ENCODE measurements at regions not wholly inside any gene's neighbourhood (a gene's known extent, or its start where the extent isn't known, plus 50 kb on each side); places are given as distances from the start of the nearest gene placed in this dataset.

DNA sequence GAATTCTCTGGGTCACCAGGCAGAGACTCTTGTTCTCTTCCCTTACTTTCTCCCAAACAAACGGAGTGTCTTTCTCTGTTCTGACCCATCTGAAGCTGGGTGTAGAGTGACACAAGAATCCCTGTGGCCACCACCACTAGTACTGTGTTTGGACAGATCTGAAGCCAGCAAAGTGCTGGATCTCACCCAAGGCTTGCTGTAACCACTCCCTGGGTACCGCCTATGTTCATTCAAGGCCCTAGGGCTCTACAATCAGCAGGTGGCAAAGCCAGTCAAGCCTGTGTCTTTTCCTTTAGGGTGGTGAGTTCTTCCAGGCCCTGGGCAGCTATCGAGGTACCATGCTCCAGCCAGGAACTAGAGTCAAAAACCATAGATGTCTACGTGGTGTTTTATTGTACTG is 149.2 kb upstream of the CTNNB1 start:
- H3K9ac ChIP-seq (ENCODE audit: extremely low read depth, insufficient read length, low read length) = no peak overlapping the region
- no peaks in the 10 kb centered on the region for H3K9me3 ChIP-seq (ENCODE audit: control insufficient read depth, low read depth, low read length)
- Mint-ChIP-seq H3K27ac (no peak overlapping the region), H3K4me1 (peaks cover 8 to 11% of the 10 kb centered on the region in 2 experiments), H3K36me3 (ENCODE audit: insufficient read depth in 1 of 3, low read depth in 3 of 3) (peaks cover 2 to 8% (median 2%) of the 10 kb centered on the region in 3 experiments; a peak in 2 of 7 replicates), H3K27me3 (ENCODE audit: low read depth) (no peaks in the 10 kb centered on the region), H3K9me3 (peaks cover 16 to 18% of the 10 kb centered on the region in 2 experiments), H3K4me3 (no peak overlapping the region)
- no peak overlapping the region for H2BK5ac ChIP-seq (ENCODE audit: insufficient read length, low read length)
- no peaks in the 10 kb centered on the region; the same call in 1 of the 2 replicates for H3K4me1 ChIP-seq (ENCODE audit: insufficient read depth, low read length)
- H3K4ac ChIP-seq (ENCODE audit: low read depth, low read length) = no peak overlapping the region
- H3K79me2 ChIP-seq (ENCODE audit: insufficient read depth, low read length) = no peaks in the 10 kb centered on the region
- TF ChIP-seq, protein P1, sequence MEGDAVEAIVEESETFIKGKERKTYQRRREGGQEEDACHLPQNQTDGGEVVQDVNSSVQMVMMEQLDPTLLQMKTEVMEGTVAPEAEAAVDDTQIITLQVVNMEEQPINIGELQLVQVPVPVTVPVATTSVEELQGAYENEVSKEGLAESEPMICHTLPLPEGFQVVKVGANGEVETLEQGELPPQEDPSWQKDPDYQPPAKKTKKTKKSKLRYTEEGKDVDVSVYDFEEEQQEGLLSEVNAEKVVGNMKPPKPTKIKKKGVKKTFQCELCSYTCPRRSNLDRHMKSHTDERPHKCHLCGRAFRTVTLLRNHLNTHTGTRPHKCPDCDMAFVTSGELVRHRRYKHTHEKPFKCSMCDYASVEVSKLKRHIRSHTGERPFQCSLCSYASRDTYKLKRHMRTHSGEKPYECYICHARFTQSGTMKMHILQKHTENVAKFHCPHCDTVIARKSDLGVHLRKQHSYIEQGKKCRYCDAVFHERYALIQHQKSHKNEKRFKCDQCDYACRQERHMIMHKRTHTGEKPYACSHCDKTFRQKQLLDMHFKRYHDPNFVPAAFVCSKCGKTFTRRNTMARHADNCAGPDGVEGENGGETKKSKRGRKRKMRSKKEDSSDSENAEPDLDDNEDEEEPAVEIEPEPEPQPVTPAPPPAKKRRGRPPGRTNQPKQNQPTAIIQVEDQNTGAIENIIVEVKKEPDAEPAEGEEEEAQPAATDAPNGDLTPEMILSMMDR (conservative IDR thresholded peaks at IDR 0.05) = no peak
- no peak overlapping the region for H4K5ac ChIP-seq (ENCODE audit: insufficient read length, low read depth, low read length)
- no peak overlapping the region for H3K14ac ChIP-seq (ENCODE audit: insufficient read depth, low read length)
- H3K27ac ChIP-seq (ENCODE audit: insufficient read length, low read depth, low read length) = no peak overlapping the region
- no peak for DNase-seq
- H4K91ac ChIP-seq (ENCODE audit: insufficient read length, low read depth, low read length) = no peak overlapping the region
- H3K18ac ChIP-seq (ENCODE audit: insufficient read length, low read depth, low read length) = no peak overlapping the region
- no peaks in the 10 kb centered on the region for H4K20me1 ChIP-seq (ENCODE audit: control insufficient read depth, insufficient read depth, insufficient read length)
- no CpG with 5 or more reads among the region's 4 CpGs for WGBS (ENCODE audit: extremely low coverage, insufficient read length, low lambda C conversion rate)
- H3K27me3 ChIP-seq (ENCODE audit: insufficient read depth, low read length) = no peaks in the 10 kb centered on the region
- no peak overlapping the region for H3K23ac ChIP-seq (ENCODE audit: insufficient read length, low read depth, low read length)
- H3K79me1 ChIP-seq (ENCODE audit: insufficient read depth, low read depth, low read length, poor library complexity, severe bottlenecking) = no peaks in the 10 kb centered on the region
- H3K23me2 ChIP-seq (ENCODE audit: insufficient read length, low read depth, low read length, poor library complexity, severe bottlenecking) = no peaks in the 10 kb centered on the region
- H3T11ph ChIP-seq (ENCODE audit: low read length) = no peak overlapping the region
- H2BK15ac ChIP-seq (ENCODE audit: low read depth, low read length) = peak overlapping the region; percentile 68; the same call in 1 of the 2 replicates
- no peak overlapping the region for H3K4me2 ChIP-seq (ENCODE audit: insufficient read depth, insufficient read length, low read length)
- H3K56ac ChIP-seq (ENCODE audit: insufficient read length, low read depth, low read length) = no peak overlapping the region
- H2BK120ac ChIP-seq (ENCODE audit: low read depth, low read length, poor library complexity, severe bottlenecking) = no peak overlapping the region
- no peak overlapping the region for H2AK5ac ChIP-seq (ENCODE audit: insufficient read length, low read length)
- H2BK20ac ChIP-seq (ENCODE audit: low read depth, low read length, poor library complexity, severe bottlenecking) = no peak overlapping the region
- no peak overlapping the region for H4K8ac ChIP-seq (replicated peaks; ENCODE audit: insufficient read length, low read depth, low read length)
- H2AFZ ChIP-seq (ENCODE audit: low read length) = no peak overlapping the region
- no peak overlapping the region for H2BK12ac ChIP-seq (ENCODE audit: insufficient read length, low read depth, low read length)

Data from H9 (cell line).